ENCODE measurements at regions not wholly inside any gene's neighbourhood (a gene's known extent, or its start where the extent isn't known, plus 50 kb on each side); places are given as distances from the start of the nearest gene placed in this dataset.

DNA sequence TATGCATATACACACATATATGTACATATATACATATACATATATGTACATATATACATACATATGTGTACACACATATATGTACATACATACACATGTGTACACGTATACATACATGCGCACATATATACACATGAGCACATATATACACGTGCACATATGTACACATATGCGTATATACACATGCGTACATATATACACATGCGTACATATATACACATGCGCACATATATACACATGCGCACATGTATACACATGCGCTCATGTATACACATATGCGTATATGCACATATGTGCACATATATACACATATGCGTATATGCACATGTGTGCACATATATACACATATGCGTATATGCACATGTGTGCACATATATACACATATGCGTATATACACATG lies 353.0 kb downstream of the EDEM1 start:
- no peak overlapping the region for H3K4me3 Mint-ChIP-seq (ENCODE audit: unreplicated experiment)
- no peaks in the 10 kb centered on the region for H3K36me3 Mint-ChIP-seq (ENCODE audit: low read depth, unreplicated experiment)
- H4K20me1 ChIP-seq (ENCODE audit: insufficient read depth, low read length), result no peaks in the 10 kb centered on the region
- peaks cover 2% of the 10 kb centered on the region for H3K9me3 ChIP-seq (ENCODE audit: insufficient read depth, low read depth, low read length)
- no peak for TF ChIP-seq EZH2 (IDR thresholded peaks at IDR 0.05; ENCODE audit: insufficient read depth, low read length)
- TF ChIP-seq, protein P1, sequence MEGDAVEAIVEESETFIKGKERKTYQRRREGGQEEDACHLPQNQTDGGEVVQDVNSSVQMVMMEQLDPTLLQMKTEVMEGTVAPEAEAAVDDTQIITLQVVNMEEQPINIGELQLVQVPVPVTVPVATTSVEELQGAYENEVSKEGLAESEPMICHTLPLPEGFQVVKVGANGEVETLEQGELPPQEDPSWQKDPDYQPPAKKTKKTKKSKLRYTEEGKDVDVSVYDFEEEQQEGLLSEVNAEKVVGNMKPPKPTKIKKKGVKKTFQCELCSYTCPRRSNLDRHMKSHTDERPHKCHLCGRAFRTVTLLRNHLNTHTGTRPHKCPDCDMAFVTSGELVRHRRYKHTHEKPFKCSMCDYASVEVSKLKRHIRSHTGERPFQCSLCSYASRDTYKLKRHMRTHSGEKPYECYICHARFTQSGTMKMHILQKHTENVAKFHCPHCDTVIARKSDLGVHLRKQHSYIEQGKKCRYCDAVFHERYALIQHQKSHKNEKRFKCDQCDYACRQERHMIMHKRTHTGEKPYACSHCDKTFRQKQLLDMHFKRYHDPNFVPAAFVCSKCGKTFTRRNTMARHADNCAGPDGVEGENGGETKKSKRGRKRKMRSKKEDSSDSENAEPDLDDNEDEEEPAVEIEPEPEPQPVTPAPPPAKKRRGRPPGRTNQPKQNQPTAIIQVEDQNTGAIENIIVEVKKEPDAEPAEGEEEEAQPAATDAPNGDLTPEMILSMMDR (IDR thresholded peaks at IDR 0.05; ENCODE audit: insufficient read depth, low read depth, low read length), result no peak
- no peaks in the 10 kb centered on the region for H3K4me1 Mint-ChIP-seq (ENCODE audit: low read depth, unreplicated experiment)
- no peaks in the 10 kb centered on the region for H3K79me2 ChIP-seq (ENCODE audit: insufficient read depth, low read length)
- no peak for FAIRE-seq
- peaks cover 9% of the 10 kb centered on the region for H3K9me3 Mint-ChIP-seq (ENCODE audit: unreplicated experiment)
- no peaks in the 10 kb centered on the region for H3K4me1 ChIP-seq (ENCODE audit: insufficient read depth, low read length)
- no peaks in the 10 kb centered on the region for H3K36me3 ChIP-seq (ENCODE audit: insufficient read depth, low read length)
- H2AFZ ChIP-seq (ENCODE audit: low read depth, low read length), result no peak overlapping the region
- no peak overlapping the region for H3K4me3 ChIP-seq (ENCODE audit: insufficient read depth, low read depth, low read length)
- H3K4me2 ChIP-seq (ENCODE audit: low read length), result no peak overlapping the region
- no peak for DNase-seq (ENCODE audit: low read depth)
- no peak overlapping the region for H3K27ac Mint-ChIP-seq (ENCODE audit: unreplicated experiment)
- H3K27me3 ChIP-seq (ENCODE audit: insufficient read depth, low read length), result no peaks in the 10 kb centered on the region
- no peak overlapping the region for H3K27ac ChIP-seq (ENCODE audit: low read depth, low read length)
- no peak overlapping the region for H3K9ac ChIP-seq (ENCODE audit: low read length)
- H3K27me3 Mint-ChIP-seq (ENCODE audit: low read depth, unreplicated experiment), result no peaks in the 10 kb centered on the region

DNA sequence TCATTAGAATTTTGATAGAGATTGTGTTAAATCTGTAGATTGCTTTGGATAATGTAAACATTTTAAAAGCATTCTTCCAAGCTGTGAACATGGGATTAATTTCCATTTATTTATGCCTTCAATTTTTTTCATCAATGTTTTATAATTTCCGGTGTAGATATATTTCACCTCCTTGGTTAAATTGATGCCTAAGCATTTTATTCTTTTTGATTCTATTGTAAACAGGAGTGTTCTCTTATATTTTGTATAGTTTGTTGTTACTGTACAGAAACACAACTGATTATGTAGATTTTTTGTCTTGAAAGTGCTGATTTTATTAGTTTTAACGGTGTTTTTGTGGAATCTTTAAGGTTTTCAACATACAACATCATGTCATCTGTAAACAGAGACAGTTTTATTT lies 355.0 kb downstream of the EDEM1 start:
- Histone ChIP-seq H3K27ac (ENCODE audit: low read depth, low read length) (no peak overlapping the region), H3K4me2 (ENCODE audit: low read length) (no peak overlapping the region), H3K4me1 (ENCODE audit: insufficient read depth, low read length) (no peaks in the 10 kb centered on the region), H2AFZ (ENCODE audit: low read depth, low read length) (no peak overlapping the region), H3K36me3 (ENCODE audit: insufficient read depth, low read length) (no peaks in the 10 kb centered on the region), H3K9ac (ENCODE audit: low read length) (no peak overlapping the region), H3K27me3 (ENCODE audit: insufficient read depth, low read length) (no peaks in the 10 kb centered on the region), H3K79me2 (ENCODE audit: insufficient read depth, low read length) (no peaks in the 10 kb centered on the region), H3K4me3 (ENCODE audit: insufficient read depth, low read depth, low read length) (no peak overlapping the region), H3K9me3 (ENCODE audit: insufficient read depth, low read depth, low read length) (peaks cover 5% of the 10 kb centered on the region), H4K20me1 (ENCODE audit: insufficient read depth, low read length) (no peaks in the 10 kb centered on the region)
- DNase-seq (ENCODE audit: low read depth) (no peak), FAIRE-seq (no peak)
- TF ChIP-seq EZH2 (IDR thresholded peaks at IDR 0.05; ENCODE audit: insufficient read depth, low read length), result no peak
- TF ChIP-seq, protein P1 (IDR thresholded peaks at IDR 0.05; ENCODE audit: insufficient read depth, low read depth, low read length), result no peak
- Mint-ChIP-seq H3K9me3 (ENCODE audit: unreplicated experiment) (peaks cover 18% of the 10 kb centered on the region), H3K36me3 (ENCODE audit: low read depth, unreplicated experiment) (no peaks in the 10 kb centered on the region), H3K27me3 (ENCODE audit: low read depth, unreplicated experiment) (no peaks in the 10 kb centered on the region), H3K4me3 (ENCODE audit: unreplicated experiment) (no peak overlapping the region), H3K4me1 (ENCODE audit: low read depth, unreplicated experiment) (no peaks in the 10 kb centered on the region), H3K27ac (ENCODE audit: unreplicated experiment) (no peak overlapping the region)

DNA sequence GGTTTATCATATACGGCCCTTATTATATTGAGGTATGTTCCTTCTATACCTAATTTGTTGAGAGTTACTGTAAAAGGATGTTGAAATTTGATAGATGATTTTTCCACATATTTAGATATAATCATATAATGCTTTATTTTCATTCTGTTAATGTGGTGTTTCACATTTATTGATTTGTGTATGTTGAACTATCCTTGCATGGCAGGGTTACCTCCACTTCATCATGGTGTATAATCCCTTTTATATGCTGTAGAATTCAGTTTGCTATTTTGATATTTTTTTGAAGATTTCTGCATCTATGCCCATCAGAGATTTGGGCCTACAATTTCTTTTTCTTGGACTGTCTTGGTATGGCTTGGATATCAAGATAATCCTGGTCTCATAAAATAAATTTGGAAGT lies 355.5 kb downstream of the EDEM1 start:
- H3K36me3 Mint-ChIP-seq (ENCODE audit: low read depth, unreplicated experiment), result no peaks in the 10 kb centered on the region
- Histone ChIP-seq H3K9me3 (ENCODE audit: insufficient read depth, low read depth, low read length) (peaks cover 5% of the 10 kb centered on the region), H3K36me3 (ENCODE audit: insufficient read depth, low read length) (no peaks in the 10 kb centered on the region), H3K4me3 (ENCODE audit: insufficient read depth, low read depth, low read length) (no peak overlapping the region), H3K79me2 (ENCODE audit: insufficient read depth, low read length) (no peaks in the 10 kb centered on the region), H3K4me2 (ENCODE audit: low read length) (no peak overlapping the region), H3K27me3 (ENCODE audit: insufficient read depth, low read length) (no peaks in the 10 kb centered on the region), H3K4me1 (ENCODE audit: insufficient read depth, low read length) (no peaks in the 10 kb centered on the region), H3K9ac (ENCODE audit: low read length) (no peak overlapping the region), H2AFZ (ENCODE audit: low read depth, low read length) (no peak overlapping the region), H4K20me1 (ENCODE audit: insufficient read depth, low read length) (no peaks in the 10 kb centered on the region), H3K27ac (ENCODE audit: low read depth, low read length) (no peak overlapping the region)
- no peaks in the 10 kb centered on the region for H3K4me1 Mint-ChIP-seq (ENCODE audit: low read depth, unreplicated experiment)
- H3K4me3 Mint-ChIP-seq (ENCODE audit: unreplicated experiment), result no peak overlapping the region
- no peak for DNase-seq (ENCODE audit: low read depth)
- no peak overlapping the region for H3K27ac Mint-ChIP-seq (ENCODE audit: unreplicated experiment)
- H3K27me3 Mint-ChIP-seq (ENCODE audit: low read depth, unreplicated experiment), result no peaks in the 10 kb centered on the region
- TF ChIP-seq, protein P1 (IDR thresholded peaks at IDR 0.05; ENCODE audit: insufficient read depth, low read depth, low read length), result no peak
- no peak for TF ChIP-seq EZH2 (IDR thresholded peaks at IDR 0.05; ENCODE audit: insufficient read depth, low read length)
- H3K9me3 Mint-ChIP-seq (ENCODE audit: unreplicated experiment), result peaks cover 18% of the 10 kb centered on the region
- FAIRE-seq, result no peak
